CD14-positive monocyte (primary cell): ENCODE measurements at regions not wholly inside any gene's neighbourhood (a gene's known extent, or its start where the extent isn't known, plus 50 kb on each side); places are given as distances from the start of the nearest gene placed in this dataset.

Experiments used
- DNase-seq, 3 donors: peaks; one replicate each; pipeline ENCODE4 v3.0.0-alpha.2; 2011 to 2022
- H2AFZ ChIP-seq: 2 replicates; pipeline ENCODE4 v1.6.0; 2012; ENCODE audit warnings: mild to moderate bottlenecking, low read depth, low read length, inconsistent platforms; ENCODE audit not compliant: insufficient read depth, poor library complexity, severe bottlenecking
- H3K27ac ChIP-seq, 2 donors: 1 replicate in 1 of 2; 2 replicates in 1 of 2; pipeline ENCODE4 v1.5.1; 2012 to 2013; ENCODE audit warnings: low read length in 2 of 2, control low read depth in 1 of 2, inconsistent platforms in 1 of 2, low read depth in 1 of 2, mild to moderate bottlenecking in 1 of 2
- H3K27me3 ChIP-seq, 2 donors: one replicate each; pipeline versions ENCODE4 v1.6.0 to v1.6.1; 2011 to 2013; ENCODE audit warnings: low read length in 2 of 2; ENCODE audit not compliant: control insufficient read depth in 2 of 2, insufficient read depth in 2 of 2
- H3K36me3 ChIP-seq, 2 donors: replicated peaks in 1 of 2; 1 replicate in 1 of 2; 2 replicates in 1 of 2; pipeline versions ENCODE4 v1.5.1 to v1.6.1; 2012 to 2013; ENCODE audit warnings: low read length in 2 of 2, control low read depth in 1 of 2, inconsistent platforms in 1 of 2, mild to moderate bottlenecking in 1 of 2; ENCODE audit not compliant: insufficient read depth in 2 of 2, control insufficient read depth in 1 of 2
- H3K4me1 ChIP-seq, 2 donors: 1 replicate in 1 of 2; 2 replicates in 1 of 2; pipeline versions ENCODE4 v1.5.1 to v1.6.1; 2012 to 2013; ENCODE audit warnings: low read length in 2 of 2, control low read depth in 1 of 2, inconsistent platforms in 1 of 2, mild to moderate bottlenecking in 1 of 2, moderate library complexity in 1 of 2; ENCODE audit not compliant: insufficient read depth in 2 of 2, control insufficient read depth in 1 of 2
- H3K4me2 ChIP-seq: replicated peaks from 2 replicates; pipeline ENCODE3; 2012; ENCODE audit warnings: low read length, moderate library complexity, mild to moderate bottlenecking; ENCODE audit not compliant: poor library complexity, severe bottlenecking; ENCODE audit errors: extremely low read depth
- H3K4me3 ChIP-seq, 3 experiments: fragments of 200-600 bp in 1 of 3; sonication (generic) in 1 of 3; replicated peaks in 1 of 3; 1 replicate in 2 of 3; 2 replicates in 1 of 3; pipeline ENCODE4 v1.5.1; 2011 to 2013; ENCODE audit warnings: low read length in 3 of 3, mild to moderate bottlenecking in 3 of 3, control low read depth in 2 of 3, low read depth in 2 of 3, inconsistent platforms in 1 of 3, moderate library complexity in 1 of 3
- H3K79me2 ChIP-seq: 2 replicates; pipeline ENCODE4 v1.6.0; 2012; ENCODE audit warnings: mild to moderate bottlenecking, control low read depth, inconsistent platforms, low read length, moderate library complexity; ENCODE audit not compliant: insufficient read depth
- H3K9ac ChIP-seq: 2 replicates; pipeline ENCODE4 v1.6.0; 2017; ENCODE audit warnings: low read length, mild to moderate bottlenecking; ENCODE audit not compliant: insufficient read depth, poor library complexity, severe bottlenecking
- H3K9me3 ChIP-seq, 2 donors: replicated peaks in 1 of 2; 1 replicate in 1 of 2; 2 replicates in 1 of 2; pipeline versions ENCODE4 v1.5.1 to v1.6.1; 2012 to 2013; ENCODE audit warnings: low read length in 2 of 2, control low read depth in 1 of 2; ENCODE audit not compliant: control insufficient read depth in 1 of 2, insufficient read depth in 1 of 2
- H4K20me1 ChIP-seq: 2 replicates; pipeline ENCODE4 v1.6.0; 2012; ENCODE audit warnings: mild to moderate bottlenecking, low read length, control low read depth, moderate library complexity; ENCODE audit not compliant: insufficient read depth
- H3K27ac Mint-ChIP-seq, 7 donors: one replicate each; pipeline ENCODE4 v1.8.0; 2020; ENCODE audit warnings: mild to moderate bottlenecking in 7 of 7, mixed read lengths in 7 of 7, moderate library complexity in 6 of 7, inconsistent platforms in 2 of 7
- H3K27me3 Mint-ChIP-seq, 3 donors: one replicate each; pipeline ENCODE4 v1.8.0; 2021 to 2022; ENCODE audit warnings: low read depth in 3 of 3, mild to moderate bottlenecking in 3 of 3, mixed read lengths in 3 of 3, moderate library complexity in 3 of 3, inconsistent platforms in 1 of 3
- H3K36me3 Mint-ChIP-seq, 2 donors: one replicate each; pipeline ENCODE4 v1.8.0; 2020; ENCODE audit warnings: mixed read lengths in 2 of 2, inconsistent platforms in 1 of 2, mild to moderate bottlenecking in 1 of 2
- H3K4me1 Mint-ChIP-seq: one replicate; pipeline ENCODE4 v1.8.0; 2020; ENCODE audit warnings: mild to moderate bottlenecking, mixed read lengths
- H3K4me3 Mint-ChIP-seq, 2 donors: one replicate each; pipeline ENCODE4 v1.8.0; 2020; ENCODE audit warnings: mild to moderate bottlenecking in 2 of 2, mixed read lengths in 2 of 2, moderate library complexity in 1 of 2
- H3K9me3 Mint-ChIP-seq, 7 donors: one replicate each; pipeline ENCODE4 v1.8.0; 2020 to 2022; ENCODE audit warnings: mixed read lengths in 7 of 7, mild to moderate bottlenecking in 6 of 7, moderate library complexity in 6 of 7, inconsistent platforms in 2 of 7
- WGBS: methylation state at CpG from one replicate; pipeline ENCODE4 v1.1.5; 2013; ENCODE audit warnings: missing lambda C conversion rate; ENCODE audit not compliant: insufficient coverage; 5-methylcytosine and 5-hydroxymethylcytosine counted together
- intact Hi-C, 2 donors: fragments of 100-400 bp; cut with micrococcal nuclease; formaldehyde crosslinking; loops; one replicate each; pipeline versions ENCODE4 v1.15.0 to v1.15.1; 2023
- TF ChIP-seq, protein P1 (sequence below): fragments of 200-600 bp; IDR thresholded peaks from one replicate; pipeline ENCODE4 v1.8.0; 2022; ENCODE audit warnings: antibody characterized with exemption, mild to moderate bottlenecking

DNA sequence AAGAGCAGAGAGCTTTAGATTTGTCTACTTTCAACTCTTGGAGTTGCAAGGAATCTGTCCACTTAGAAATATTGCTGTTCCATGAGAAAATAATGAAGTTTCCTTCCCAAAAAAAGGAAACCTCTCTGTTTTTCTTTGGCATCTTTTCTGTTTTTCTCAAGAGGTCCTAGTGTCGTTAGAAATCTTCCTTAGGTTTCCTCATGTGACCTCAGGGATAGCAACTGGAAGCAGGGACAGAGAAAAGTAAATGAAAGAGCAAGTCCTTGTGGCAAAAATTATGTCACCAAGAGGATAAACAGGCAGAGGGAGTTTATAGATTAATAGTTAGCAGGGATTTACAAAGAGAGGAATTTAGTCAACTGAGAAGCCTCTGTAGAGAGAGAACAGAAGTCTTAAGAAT, 478.4 kb upstream of the ADGRL3 start:
- Mint-ChIP-seq H3K27ac (no peak overlapping the region), H3K4me1 (no peaks in the 10 kb centered on the region), H3K9me3 (peaks cover 0 to 6% (median 2%) of the 10 kb centered on the region in 7 donors), H3K4me3 (no peak overlapping the region), H3K36me3 (no peaks in the 10 kb centered on the region), H3K27me3 (peaks cover 0 to under 1% (median 0%) of the 10 kb centered on the region in 3 donors)
- H3K4me3 ChIP-seq: no peak overlapping the region
- no peaks in the 10 kb centered on the region for H3K4me1 ChIP-seq
- no CpG with 5 or more reads among the region's 1 CpG for WGBS
- no peaks in the 10 kb centered on the region for H3K27me3 ChIP-seq
- no peak overlapping the region for H2AFZ ChIP-seq
- TF ChIP-seq, protein P1, sequence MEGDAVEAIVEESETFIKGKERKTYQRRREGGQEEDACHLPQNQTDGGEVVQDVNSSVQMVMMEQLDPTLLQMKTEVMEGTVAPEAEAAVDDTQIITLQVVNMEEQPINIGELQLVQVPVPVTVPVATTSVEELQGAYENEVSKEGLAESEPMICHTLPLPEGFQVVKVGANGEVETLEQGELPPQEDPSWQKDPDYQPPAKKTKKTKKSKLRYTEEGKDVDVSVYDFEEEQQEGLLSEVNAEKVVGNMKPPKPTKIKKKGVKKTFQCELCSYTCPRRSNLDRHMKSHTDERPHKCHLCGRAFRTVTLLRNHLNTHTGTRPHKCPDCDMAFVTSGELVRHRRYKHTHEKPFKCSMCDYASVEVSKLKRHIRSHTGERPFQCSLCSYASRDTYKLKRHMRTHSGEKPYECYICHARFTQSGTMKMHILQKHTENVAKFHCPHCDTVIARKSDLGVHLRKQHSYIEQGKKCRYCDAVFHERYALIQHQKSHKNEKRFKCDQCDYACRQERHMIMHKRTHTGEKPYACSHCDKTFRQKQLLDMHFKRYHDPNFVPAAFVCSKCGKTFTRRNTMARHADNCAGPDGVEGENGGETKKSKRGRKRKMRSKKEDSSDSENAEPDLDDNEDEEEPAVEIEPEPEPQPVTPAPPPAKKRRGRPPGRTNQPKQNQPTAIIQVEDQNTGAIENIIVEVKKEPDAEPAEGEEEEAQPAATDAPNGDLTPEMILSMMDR: no peak
- no peaks in the 10 kb centered on the region for H3K79me2 ChIP-seq
- H3K9ac ChIP-seq: no peak overlapping the region
- no peak overlapping the region for H3K27ac ChIP-seq
- DNase-seq: no peak
- no peaks in the 10 kb centered on the region for H3K36me3 ChIP-seq
- intact Hi-C loops: no loop called here
- no peaks in the 10 kb centered on the region for H3K9me3 ChIP-seq
- H3K4me2 ChIP-seq: no peak overlapping the region
- H4K20me1 ChIP-seq: no peaks in the 10 kb centered on the region

DNA sequence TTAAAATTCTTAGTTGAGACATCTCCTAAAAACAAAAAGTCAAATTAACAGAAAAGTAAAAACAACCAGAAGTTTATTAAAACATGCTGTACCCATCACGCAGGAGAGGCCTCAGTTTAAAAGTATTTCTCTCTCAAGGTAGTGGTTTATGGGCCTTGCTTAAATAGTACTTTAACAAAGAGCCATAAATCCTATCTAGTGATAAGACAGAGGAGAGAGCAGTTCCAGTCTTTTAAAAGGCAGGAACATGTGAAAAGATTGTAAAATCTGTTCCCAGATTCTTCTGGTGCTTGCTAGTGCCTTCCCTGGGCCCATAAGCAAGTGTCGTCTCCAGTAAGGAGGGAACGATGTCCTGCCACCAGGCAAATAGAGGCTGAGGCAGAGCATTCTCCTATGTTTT, 476.3 kb upstream of the ADGRL3 start:
- H2AFZ ChIP-seq: no peak overlapping the region
- no peak overlapping the region for H3K4me3 ChIP-seq
- Mint-ChIP-seq H3K4me1 (no peaks in the 10 kb centered on the region), H3K4me3 (no peak overlapping the region), H3K36me3 (no peaks in the 10 kb centered on the region), H3K27ac (no peak overlapping the region), H3K9me3 (peaks cover 0 to 5% (median 0%) of the 10 kb centered on the region in 7 donors), H3K27me3 (no peaks in the 10 kb centered on the region)
- H4K20me1 ChIP-seq: no peaks in the 10 kb centered on the region
- TF ChIP-seq, protein P1: no peak
- no peak overlapping the region for H3K9ac ChIP-seq
- no peak overlapping the region for H3K4me2 ChIP-seq
- WGBS: no CpG with 5 or more reads among the region's 3 CpGs
- no peaks in the 10 kb centered on the region for H3K9me3 ChIP-seq
- no peaks in the 10 kb centered on the region for H3K36me3 ChIP-seq
- H3K4me1 ChIP-seq: no peaks in the 10 kb centered on the region
- DNase-seq: no peak
- H3K27me3 ChIP-seq: no peaks in the 10 kb centered on the region
- H3K79me2 ChIP-seq: no peaks in the 10 kb centered on the region
- intact Hi-C loops: no loop called here
- no peak overlapping the region for H3K27ac ChIP-seq
